ENCODE measurements at regions not wholly inside any gene's neighbourhood (a gene's known extent, or its start where the extent isn't known, plus 50 kb on each side); places are given as distances from the start of the nearest gene placed in this dataset.

GRCh38 chr5:38753141-38753540, 92.7 kb upstream of the OSMR start:
- H3K4me3 ChIP-seq: no peak overlapping the region
- no peak overlapping the region for H3K27ac ChIP-seq
- no peaks in the 10 kb centered on the region for H3K9me3 ChIP-seq
- no peaks in the 10 kb centered on the region for H3K36me3 ChIP-seq
- no peak for DNase-seq
- TF ChIP-seq POLR2AphosphoS5 (IDR thresholded peaks at IDR 0.05): no peak
- no peak for TF ChIP-seq CTCF (IDR thresholded peaks at IDR 0.05 in 8 of 11, conservative IDR thresholded peaks at IDR 0.05 in 3 of 11)
- no peak for TF ChIP-seq POLR2A (IDR thresholded peaks at IDR 0.05)
- intact Hi-C loops (cut with DNase I; ENCODE audit: low total_unique reads): no loop called here
- H3K4me1 ChIP-seq: peaks cover 0 to 9% (median under 1%) of the 10 kb centered on the region in 6 donors
- WGBS, 5 donors: 68 to 81% (median 71%) methylated on average over 3 of the region's 3 CpGs
- no peaks in the 10 kb centered on the region for H3K27me3 ChIP-seq (replicated peaks in 1 of 7)

- 68 to 89% (median 82%) methylated on average over 5 of the region's 5 CpGs for WGBS, 5 donors
- no peak for DNase-seq
- Histone ChIP-seq H3K4me3 (no peak overlapping the region), H3K27me3 (replicated peaks in 1 of 7) (no peaks in the 10 kb centered on the region), H3K4me1 (peaks cover 0 to 9% (median 2%) of the 10 kb centered on the region in 6 donors), H3K36me3 (no peaks in the 10 kb centered on the region), H3K27ac (no peak overlapping the region), H3K9me3 (no peaks in the 10 kb centered on the region)
- intact Hi-C loops (cut with DNase I; ENCODE audit: low total_unique reads): no loop called here
- TF ChIP-seq POLR2A (IDR thresholded peaks at IDR 0.05) (no peak), POLR2AphosphoS5 (IDR thresholded peaks at IDR 0.05) (no peak), CTCF (IDR thresholded peaks at IDR 0.05 in 8 of 11, conservative IDR thresholded peaks at IDR 0.05 in 3 of 11) (no peak)
Measured at GRCh38 chr5:38753776-38754175, 92.0 kb upstream of the OSMR start.

GRCh38 chr5:38755181-38755580, 90.6 kb upstream of the OSMR start:
- peaks cover 0 to 9% (median 2%) of the 10 kb centered on the region in 6 donors for H3K4me1 ChIP-seq
- H3K36me3 ChIP-seq: no peaks in the 10 kb centered on the region
- no peak overlapping the region for H3K4me3 ChIP-seq
- H3K9me3 ChIP-seq: no peaks in the 10 kb centered on the region
- no peak overlapping the region for H3K27ac ChIP-seq
- TF ChIP-seq POLR2A (IDR thresholded peaks at IDR 0.05): no peak
- TF ChIP-seq POLR2AphosphoS5 (IDR thresholded peaks at IDR 0.05): no peak
- TF ChIP-seq CTCF (IDR thresholded peaks at IDR 0.05 in 8 of 11, conservative IDR thresholded peaks at IDR 0.05 in 3 of 11): no peak
- WGBS, 5 donors: 77 to 92% (median 80%) methylated on average over 2 of the region's 2 CpGs
- no peaks in the 10 kb centered on the region for H3K27me3 ChIP-seq (replicated peaks in 1 of 7)
- intact Hi-C loops (cut with DNase I; ENCODE audit: low total_unique reads): no loop called here
- no peak for DNase-seq

GRCh38 chr5:38756068-38756467, 89.7 kb upstream of the OSMR start:
- H3K4me3 ChIP-seq: no peak overlapping the region
- 74 to 97% (median 92%) methylated on average over 3 of the region's 3 CpGs for WGBS, 5 donors
- TF ChIP-seq CTCF (IDR thresholded peaks at IDR 0.05 in 8 of 11, conservative IDR thresholded peaks at IDR 0.05 in 3 of 11) (no peak), POLR2A (IDR thresholded peaks at IDR 0.05) (no peak), POLR2AphosphoS5 (IDR thresholded peaks at IDR 0.05) (no peak)
- no peak overlapping the region for H3K27ac ChIP-seq
- intact Hi-C loops (cut with DNase I; ENCODE audit: low total_unique reads): no loop called here
- H3K27me3 ChIP-seq (replicated peaks in 1 of 7): no peaks in the 10 kb centered on the region
- no peak for DNase-seq
- H3K9me3 ChIP-seq: no peaks in the 10 kb centered on the region
- H3K4me1 ChIP-seq: peaks cover 0 to 9% (median 2%) of the 10 kb centered on the region in 6 donors
- H3K36me3 ChIP-seq: no peaks in the 10 kb centered on the region

Data from spleen (tissue), 11 donors.